PC-3 (cell line): ENCODE measurements at regions not wholly inside any gene's neighbourhood (a gene's known extent, or its start where the extent isn't known, plus 50 kb on each side); places are given as distances from the start of the nearest gene placed in this dataset.

Experiments
- CTCF ChIP-seq: fragments of 300-600 bp; sonication (generic); conservative IDR thresholded peaks from 2 replicates; pipeline ENCODE4 v1.5.1; 2017; ENCODE audit warnings: antibody characterized with exemption, low read depth, mild to moderate bottlenecking, low read length
- EZH2 ChIP-seq: fragments of 300-600 bp; sonication (generic); IDR thresholded peaks from one replicate; pipeline ENCODE4 v1.6.1; 2017; ENCODE audit warnings: antibody characterized with exemption, mild to moderate bottlenecking, low read length; ENCODE audit not compliant: unreplicated experiment
- EZH2phosphoT487 ChIP-seq: fragments of 300-600 bp; sonication (generic); IDR thresholded peaks from 2 replicates; pipeline ENCODE4 v1.6.1; 2018; ENCODE audit warnings: mild to moderate bottlenecking, antibody characterized with exemption, low read length, borderline replicate concordance

DNA sequence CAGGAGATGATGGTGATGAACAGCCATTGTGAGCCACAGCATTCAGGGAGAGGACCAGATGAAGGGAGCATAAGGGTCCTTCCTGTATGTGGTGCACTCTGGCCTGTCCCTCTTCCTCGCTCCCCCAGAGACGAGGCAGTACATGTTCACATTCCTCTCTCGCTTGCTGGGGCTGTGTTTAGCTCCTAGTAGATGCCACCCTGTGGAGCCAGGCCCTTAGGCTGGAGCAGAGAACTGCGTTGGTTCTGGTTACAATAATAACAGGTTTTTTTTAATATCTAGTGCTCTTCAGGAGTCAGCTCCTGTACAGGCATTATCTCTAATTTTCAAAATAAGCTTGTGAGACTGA, 171.1 kb upstream of the MYT1L start:
- TF ChIP-seq CTCF, result no peak
- no peak for TF ChIP-seq EZH2
- no peak for TF ChIP-seq EZH2phosphoT487
